ENCODE measurements at regions not wholly inside any gene's neighbourhood (a gene's known extent, or its start where the extent isn't known, plus 50 kb on each side); places are given as distances from the start of the nearest gene placed in this dataset.

DNA sequence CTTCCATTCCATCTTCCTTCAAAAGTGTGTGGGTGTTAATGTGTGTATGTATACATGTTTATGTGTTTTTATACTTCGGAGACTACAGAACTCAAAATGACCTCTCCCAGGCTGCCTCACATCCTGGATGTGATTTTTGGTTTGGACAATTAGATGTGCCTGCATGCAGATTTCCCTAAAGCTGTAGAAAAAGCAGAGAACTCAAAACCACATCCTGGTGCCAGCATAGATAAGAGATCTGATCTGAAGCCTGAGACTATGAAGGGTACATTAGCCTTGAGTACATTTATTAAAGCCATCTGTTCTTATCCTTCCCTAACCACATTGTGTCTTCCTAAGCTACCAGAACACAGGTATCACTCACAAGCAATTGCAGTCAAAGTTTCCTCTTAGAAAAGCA lies 319.4 kb upstream of the RASGRP1 start:
- peak; percentile 94 for DNase-seq (ENCODE audit: low read depth)

DNA sequence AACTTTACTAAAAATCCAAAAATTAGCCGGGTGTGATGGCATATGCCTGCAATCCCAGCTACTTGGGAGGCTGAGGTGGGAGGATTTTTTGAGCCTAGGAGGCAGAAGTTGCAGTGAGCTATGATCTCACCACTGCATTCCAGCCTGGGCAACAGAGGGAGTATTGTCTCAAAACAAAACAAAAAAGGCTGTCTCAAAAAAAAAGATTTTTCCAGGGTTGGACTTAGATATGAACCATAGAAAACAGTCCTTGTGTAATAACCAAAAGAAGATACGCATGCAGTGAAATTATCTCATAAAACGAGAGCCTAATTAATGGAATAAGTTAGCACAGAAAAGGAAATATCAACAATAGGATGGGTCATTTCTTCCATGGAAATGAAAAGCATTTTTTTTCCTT lies 320.4 kb upstream of the RASGRP1 start:
- DNase-seq (ENCODE audit: low read depth) = peak; percentile 90

DNA sequence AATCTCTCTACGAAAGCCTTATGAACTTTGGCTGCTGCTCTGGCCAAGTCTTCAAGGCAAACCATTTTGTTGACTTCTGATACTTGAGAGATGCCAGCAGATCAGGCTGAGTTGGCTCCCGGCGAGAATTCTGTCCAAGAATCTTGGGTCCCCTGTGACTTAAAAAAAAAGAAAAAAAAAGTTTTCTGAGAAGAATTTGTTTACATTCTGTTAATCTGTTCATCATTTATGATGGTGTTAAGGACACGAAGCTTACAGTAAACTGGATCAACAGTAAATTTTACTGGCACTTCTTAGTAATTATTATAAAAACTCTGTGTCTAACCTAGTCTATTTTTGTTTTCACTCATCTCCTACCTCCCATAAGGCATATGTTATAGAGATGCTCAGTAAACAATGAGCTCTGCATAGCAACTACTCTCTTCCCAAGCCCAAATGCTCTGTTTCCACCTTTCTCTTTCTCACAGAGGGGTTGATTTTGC lies 320.9 kb upstream of the RASGRP1 start:
- DNase-seq (ENCODE audit: low read depth) = peak; percentile 79

DNA sequence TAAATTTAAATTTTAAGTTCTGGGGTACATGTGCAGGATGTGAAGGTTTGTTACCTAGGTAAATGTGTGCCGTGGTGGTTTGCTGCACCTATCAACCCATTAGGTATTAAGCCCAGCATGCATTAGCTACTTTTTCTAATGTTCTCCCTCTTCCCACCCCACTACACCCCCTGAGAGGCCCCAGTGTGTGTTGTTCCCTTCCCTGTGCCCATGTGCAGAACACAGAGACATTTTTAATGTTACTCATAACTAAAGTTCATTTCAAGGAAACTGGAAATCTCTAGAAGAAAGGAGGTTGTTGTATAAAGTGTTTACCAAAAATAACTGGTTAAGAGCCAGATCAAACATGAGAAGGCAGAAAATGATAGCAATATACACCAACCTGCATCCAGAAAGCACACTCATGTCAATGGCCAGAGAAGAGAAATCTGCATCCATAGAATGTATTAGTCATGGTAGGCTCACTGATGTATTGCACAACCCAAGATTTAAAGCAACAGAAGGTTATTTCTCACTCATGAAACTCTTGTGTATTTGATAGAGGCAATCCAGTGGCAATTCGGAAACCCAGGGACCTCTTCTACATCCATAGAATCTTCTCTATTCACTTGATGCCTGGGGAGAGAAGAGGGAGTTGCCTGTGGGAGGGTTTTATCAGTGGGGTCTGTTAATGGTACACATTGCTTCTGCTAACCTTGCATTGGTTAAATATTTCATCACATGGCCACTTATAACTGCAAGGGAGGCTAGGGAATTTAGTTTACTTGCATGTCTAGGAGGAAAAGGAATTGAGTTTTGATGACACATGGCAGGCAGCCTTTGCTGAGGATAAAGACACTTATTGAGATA lies 321.9 kb upstream of the RASGRP1 start:
- peak; percentile 75 for DNase-seq (ENCODE audit: low read depth)

DNA sequence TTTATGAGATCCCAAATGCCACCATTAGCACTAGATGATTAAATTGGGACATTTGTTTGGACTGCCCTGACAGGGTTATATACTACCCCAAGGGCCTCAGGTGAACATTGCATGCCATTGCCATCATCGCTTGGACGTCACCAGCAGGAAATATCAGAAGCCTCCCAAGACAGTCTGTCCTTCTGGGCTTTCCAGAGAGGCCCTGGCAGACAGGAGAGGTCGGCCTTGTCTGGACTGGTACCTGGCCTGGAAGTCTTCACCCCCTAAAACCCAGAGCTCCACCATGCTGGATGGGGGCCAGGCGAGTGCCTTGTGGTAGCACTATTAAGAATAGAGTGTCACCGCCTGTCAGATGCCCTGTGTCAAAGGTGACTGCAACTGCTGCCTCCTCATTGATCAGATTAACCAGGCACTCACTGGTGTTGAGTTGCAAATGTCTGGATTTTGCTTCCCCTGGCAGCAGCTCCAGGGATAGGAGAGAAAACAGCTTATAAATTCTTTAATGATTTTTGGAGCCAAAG lies 324.1 kb upstream of the RASGRP1 start:
- peak; percentile 83 for DNase-seq (ENCODE audit: low read depth)

DNA sequence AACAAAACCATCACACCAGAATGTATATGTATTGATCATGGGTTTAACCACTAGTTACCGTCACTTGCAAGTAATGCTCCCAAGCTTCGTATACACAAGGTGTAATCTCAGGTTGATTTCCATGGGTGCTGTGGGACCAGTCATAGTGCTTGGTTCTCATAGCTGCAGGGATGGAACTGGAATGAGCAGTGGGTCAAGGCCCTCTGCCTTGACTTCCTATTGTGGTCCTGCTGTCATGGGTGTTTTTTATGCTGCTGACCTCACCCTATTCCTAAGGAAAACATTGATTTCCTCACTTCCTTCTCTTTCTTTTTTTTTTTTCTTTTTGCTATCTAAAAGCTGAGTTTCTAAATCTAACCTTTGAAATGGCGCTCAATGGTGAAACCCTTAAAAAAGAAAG lies 325.6 kb upstream of the RASGRP1 start:
- no peak for DNase-seq (ENCODE audit: low read depth)

DNA sequence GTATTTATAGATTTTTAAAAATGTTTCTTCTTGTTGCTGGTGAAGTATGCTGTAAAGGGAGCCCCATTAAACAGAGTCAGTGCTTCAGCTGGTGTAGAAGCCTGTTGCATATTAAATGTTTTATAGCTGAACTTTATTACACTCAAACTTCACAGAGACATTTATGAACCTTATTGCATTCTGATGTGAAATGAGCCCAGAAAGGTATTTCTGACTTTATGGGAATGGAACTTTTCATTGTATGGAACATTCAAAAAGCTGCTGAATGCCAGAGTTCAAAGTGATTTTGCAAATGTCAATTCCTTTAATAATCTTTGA lies 329.3 kb upstream of the RASGRP1 start:
- no peak for DNase-seq (ENCODE audit: low read depth)

DNA sequence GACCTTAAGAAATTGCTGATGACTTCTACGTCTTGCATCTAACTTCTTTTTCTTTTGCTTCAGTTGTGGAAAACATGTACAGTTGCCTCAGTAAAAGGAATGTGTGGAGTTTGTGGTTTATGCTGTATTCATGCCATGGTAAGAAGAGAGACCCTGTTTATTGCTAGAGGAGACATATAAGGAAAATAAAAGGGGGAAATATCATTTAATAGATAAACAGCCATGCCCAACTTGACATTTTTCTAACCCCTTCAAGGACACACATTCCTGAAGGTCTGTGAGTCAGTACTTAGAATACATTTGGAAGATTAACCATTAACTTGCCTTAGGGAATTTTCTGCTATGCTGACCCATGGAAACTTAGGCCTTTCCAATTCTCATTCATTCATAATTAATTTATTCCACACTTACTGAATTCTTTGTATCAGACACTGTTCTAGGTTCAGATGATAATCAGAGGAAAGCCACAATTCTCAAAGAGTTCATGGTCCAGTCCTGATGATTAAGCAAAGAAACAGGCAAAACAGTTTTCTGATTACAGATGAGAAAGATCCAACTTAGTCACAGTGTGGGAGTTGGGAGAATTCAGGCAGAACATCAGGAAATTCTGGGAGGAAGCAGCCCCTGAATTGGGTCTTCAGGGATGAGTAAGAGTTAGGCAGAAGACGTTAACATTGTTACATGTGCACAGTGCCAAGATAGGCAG lies 329.8 kb upstream of the RASGRP1 start:
- DNase-seq (ENCODE audit: low read depth) = peak; percentile 98

DNA sequence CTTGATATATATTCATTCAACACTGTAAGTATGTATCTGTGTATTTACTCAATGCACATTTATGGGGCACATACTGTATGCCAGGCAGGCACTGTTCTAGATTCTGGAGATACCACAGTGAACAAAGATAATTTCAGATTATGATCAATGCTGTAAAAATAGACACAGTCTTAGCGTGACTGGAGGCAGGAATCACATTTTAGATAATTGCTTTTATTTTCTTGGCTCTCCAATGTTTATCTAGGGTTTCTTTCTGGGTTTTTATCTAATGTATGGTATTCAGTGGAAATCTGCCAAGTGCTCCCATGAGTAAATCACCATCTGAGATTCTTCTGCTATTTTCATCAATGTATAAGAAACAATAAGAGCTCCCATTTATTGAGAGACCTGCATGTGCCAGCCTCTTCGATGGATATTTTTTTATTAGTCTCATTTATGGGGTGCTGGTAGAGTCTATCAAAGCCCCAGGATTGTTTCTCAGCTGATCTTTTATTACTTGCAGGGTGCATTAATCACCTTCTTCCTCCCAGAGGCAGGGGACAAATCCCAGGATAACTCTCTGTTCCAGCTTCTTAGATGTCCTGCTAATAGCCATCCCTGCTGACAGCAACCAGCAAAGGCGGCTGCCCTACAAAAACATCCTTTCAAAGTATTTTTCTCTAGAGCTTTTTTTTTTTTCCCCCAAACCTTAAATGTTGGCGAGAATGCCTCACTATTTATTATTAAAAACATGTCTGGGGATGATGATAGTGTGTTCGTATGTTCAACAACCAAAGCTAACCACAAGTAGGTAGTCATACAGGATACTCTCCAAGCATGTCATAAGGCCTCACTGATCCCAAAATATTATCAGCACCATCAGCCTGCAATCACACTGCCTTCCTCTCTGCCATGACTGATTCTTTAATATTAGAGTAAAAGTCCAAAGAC lies 331.0 kb upstream of the RASGRP1 start:
- DNase-seq (ENCODE audit: low read depth) = peak; percentile 81

DNA sequence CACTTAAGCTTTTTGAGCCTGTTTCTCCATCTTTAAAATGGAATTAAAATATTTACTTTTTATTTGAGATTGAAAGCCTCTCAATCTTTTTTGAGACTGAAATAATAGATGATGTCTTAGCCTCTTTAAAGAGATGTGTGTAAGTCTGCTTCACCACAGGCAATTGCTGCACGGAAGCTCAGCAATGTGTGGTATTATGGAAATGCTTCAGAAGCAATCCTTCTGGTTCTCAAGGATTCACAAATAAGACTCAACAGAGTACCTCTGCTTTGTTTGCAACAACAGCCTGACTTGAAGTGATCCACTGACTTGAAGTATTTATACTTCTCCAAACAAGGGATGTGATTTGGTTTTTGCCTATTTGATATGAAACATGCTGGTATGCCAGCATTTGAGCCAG lies 332.0 kb upstream of the RASGRP1 start:
- no peak for DNase-seq (ENCODE audit: low read depth)

DNA sequence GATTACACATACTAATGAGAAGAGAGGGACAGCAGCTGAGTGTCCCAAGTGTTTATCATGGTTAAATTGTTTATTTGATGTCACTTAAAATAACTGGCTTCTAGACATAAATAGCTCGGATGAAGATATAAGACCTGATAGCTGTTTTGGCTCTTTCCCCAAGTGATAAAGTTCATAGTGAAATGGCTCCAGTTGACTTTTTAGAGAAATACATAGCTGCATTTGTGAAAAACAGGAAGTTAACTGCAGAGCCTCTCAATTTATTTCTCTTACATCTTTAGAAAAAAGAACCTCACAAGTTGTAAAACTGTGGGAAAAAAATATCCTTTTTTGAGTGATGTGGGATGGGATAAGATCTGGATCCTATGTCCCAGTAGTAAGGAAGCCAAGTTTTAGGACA lies 332.9 kb upstream of the RASGRP1 start:
- DNase-seq (ENCODE audit: low read depth) = no peak

DNA sequence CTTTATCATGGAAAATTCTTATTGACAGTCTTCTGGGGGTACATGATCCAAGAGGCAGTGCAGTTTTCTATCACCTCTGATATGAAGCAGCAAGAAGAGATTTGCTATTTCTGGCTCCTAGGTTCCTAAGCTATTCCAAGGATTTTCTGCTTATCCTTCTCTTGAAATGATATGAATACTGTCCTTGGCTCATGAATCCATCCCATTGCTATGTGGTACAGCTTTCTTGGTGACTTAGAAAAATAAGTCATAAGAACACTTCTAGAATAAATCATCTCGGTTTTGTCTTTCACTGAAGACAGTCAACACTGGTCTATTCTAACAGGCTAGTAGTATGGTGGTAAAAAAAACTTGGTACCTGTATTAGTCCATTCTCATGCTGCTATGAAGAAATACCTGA lies 333.6 kb upstream of the RASGRP1 start:
- DNase-seq (ENCODE audit: low read depth) = no peak

DNA sequence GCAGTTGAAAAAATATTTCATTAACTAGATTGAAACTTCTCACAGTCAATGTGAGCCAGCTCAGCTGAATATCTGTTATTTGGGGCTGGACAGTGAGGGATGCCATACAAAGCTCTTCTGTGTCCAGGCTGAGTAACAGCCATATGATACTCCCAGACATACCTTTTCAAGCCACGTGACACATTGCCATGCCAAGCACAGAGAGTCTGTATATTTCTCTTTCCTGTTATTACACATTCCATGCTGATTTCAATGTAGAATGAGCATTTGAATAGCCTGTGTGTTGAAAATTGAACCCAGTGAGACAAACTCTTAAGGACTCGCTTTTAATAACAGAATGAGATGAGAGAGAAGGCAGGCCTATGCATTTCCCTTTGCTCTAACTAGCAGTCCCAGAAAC lies 334.7 kb upstream of the RASGRP1 start:
- no peak for DNase-seq (ENCODE audit: low read depth)

DNA sequence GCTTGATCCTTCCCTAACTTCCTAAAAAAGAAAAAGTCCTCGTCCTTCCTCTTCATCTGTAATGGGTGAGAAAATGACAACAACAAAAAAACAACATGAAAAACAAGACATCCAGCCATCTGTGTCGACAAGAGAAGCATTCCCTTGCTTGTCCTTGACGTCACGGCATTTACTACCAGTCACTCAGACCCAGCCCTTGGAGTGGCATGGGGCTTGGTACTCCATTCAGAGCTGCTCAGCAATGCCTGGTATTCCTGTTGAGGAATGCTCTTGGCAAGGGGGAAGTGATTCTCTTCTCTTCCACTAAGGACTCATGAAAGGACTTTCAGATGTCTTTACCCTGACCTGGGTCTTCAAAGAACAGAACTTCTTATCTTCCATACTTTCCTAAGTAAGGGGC lies 339.7 kb upstream of the RASGRP1 start:
- no peak for DNase-seq (ENCODE audit: low read depth)

DNA sequence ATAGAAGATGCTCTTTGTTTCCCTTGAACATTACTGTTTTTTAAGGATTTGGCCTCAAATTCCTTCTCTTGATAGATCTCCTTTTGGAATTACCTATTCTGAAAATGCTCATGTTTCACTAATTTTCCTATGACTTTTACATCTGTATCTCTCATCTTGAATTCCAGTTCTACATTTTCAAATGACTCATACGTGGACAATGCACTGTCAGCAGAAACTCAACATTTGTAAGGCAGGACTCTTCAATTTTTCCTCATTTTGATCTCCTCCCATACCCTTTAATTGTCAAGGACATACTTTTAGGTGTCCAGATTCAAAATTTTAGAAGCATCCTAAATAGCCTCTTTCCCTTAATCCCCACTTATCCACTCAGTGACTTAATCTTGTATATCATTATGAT lies 341.0 kb upstream of the RASGRP1 start:
- peak; percentile 32 for DNase-seq (ENCODE audit: low read depth)

DNA sequence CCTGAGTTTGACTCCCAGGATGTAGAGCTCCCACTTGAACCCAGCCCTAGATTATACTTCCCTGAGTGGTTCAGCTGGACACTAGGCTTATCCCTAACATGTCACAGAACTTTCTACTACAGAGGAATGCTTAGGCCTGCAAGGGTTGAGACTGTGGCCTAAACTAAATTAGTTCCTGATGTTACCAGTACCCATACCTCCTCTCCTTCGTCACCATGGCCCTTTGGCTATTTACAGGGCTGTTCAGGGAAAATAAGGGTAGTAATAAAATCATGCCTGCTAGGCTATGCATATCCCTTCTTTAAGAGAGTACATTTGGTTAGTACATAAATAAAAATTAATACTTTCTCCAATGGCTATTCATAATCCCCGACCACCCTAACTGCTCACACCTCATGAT lies 356.4 kb upstream of the RASGRP1 start:
- DNase-seq (ENCODE audit: low read depth) = no peak

DNA sequence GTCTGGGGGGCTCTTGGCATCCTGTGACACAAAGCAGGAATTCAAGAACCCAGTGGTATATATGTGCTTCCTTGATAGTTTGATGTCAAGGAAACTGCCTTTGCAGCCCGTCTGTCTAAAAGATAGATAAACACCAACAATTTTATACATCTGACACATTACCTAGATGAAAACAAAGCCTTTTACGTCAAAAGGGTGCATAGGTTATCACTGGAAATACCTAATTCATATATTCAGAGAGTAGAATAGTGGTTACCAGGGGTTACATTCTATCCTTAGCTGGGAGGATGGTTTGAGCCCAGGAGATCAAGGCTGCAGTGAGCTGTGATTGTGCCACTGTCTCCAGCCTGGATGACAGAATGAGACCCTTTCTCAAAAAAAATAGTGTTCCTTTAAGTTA lies 356.9 kb upstream of the RASGRP1 start:
- DNase-seq (ENCODE audit: low read depth) = no peak

DNA sequence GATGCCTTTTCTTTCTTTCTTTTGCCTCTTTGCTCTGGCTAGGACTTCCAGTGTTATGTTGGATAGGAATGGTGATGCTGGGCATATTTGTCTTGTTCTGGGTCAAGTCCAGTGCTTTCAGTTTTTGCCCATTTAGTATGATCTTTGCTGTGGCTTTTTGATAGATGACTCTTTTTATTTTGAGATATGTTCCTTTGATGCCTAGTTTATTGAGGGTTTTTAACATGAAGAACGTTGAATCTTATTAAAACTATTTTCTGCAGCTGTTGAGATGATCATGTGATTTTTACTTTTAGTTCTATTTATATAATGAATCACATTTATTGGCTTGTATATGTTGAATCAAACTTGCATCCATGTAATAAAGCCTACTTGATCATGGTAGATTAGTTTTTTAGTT lies 363.8 kb upstream of the RASGRP1 start:
- no peak for DNase-seq (ENCODE audit: low read depth)

DNA sequence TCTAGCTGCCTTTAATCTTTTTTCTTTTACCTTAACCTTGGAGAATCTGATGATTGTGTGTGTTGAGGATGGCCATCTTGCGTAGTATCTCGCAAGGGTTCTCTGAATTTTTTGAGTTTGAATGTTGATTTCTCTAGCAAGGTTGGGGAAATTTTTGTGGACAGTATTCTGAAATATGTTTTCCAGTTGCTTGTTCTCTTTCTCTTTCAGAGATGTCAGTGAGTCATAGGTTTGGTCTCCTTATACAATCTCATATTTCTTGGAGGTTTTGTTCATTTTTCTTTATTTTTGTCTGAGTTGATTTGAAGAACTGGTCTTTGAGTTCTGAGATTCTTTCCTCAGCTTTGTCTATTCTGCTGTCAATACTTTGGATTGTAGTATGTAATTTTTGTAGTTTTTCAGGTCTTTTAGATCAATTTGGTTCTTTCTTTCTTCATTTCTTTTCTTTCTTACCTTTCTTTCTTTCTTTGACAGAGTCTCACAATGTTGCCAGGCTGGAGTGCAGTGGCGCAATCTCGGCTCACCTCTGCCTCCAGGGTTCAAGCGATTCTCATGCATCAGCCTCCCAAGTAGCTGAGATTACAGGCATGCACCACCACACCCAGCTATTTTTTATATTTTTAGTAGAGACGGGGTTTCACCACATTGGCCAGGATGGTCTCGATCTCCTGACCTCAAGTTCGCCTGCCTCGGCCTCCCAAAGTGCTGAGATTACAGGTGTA lies 366.4 kb upstream of the RASGRP1 start:
- peak; percentile 31 for DNase-seq (ENCODE audit: low read depth)

DNA sequence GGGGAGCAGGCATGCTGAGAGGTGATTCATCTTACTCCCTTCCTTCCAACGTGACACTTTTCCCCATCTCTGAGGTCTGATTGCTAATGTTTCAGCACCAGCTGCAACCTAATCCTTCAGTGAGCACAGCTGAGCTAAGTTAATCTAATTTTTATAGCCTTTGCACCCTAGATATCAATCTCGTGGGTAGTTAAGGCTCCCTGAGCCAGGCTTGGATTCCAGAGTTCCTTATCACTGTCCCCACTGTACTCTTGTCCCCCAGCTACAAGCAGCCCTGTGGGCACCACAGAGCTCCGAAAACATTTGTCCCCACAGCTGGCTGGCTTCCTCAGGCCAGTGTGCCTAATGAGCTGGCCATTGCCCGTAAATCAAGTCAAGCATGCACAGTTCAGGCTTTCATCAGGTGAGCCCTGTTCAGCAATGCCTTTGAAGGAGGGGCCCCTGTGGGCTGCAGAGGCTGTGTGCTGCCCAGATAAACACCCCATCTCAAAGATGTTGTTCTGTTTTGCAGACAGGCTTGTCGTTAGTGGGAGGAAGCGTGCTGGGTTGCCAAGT lies 376.9 kb upstream of the RASGRP1 start:
- peak; percentile 97 for DNase-seq (ENCODE audit: low read depth)

DNA sequence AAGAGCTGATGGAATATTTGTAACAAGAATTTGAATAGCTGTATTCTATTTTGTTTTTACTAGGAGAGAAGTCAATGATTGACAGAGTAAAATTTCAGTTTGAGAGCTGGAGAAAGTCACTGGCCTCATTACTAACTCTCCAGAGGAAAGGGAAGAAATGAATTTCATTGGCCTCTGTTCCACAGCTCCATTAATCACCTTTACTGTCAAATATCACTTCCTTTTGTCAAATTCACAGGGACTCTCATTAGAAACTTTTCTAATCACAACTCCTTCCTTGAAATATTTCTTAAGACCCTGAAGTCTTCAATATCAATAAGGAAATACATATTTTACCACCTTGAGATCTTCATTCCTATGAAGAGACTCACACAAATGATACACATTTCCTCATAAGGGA lies 379.9 kb upstream of the RASGRP1 start:
- no peak for DNase-seq (ENCODE audit: low read depth)

All from M059J (cell line).